Neural cell (in vitro differentiated cells): ENCODE measurements at regions not wholly inside any gene's neighbourhood (a gene's known extent, or its start where the extent isn't known, plus 50 kb on each side); places are given as distances from the start of the nearest gene placed in this dataset.

Source experiments
- H2AFZ ChIP-seq: fragments of 200-600, 300-800 bp; sonication (generic), shearing (Covaris generic); 2 replicates; pipeline ENCODE4 v1.6.0; 2014; ENCODE audit warnings: low read depth, mild to moderate bottlenecking, antibody characterized with exemption, low read length, moderate library complexity
- H3F3A ChIP-seq: fragments of 200-600 bp; shearing (Covaris generic); 2 replicates; pipeline ENCODE4 v1.6.1; 2016; ENCODE audit warnings: mild to moderate bottlenecking, moderate library complexity, mixed read lengths, antibody characterized with exemption, low read length; ENCODE audit not compliant: insufficient read depth, poor library complexity, severe bottlenecking
- H3K27ac ChIP-seq: fragments of 200-600, 300-800 bp; sonication (generic), shearing (Covaris generic); 2 replicates; pipeline ENCODE4 v1.5.1; 2014; ENCODE audit warnings: mild to moderate bottlenecking, low read length, moderate library complexity
- H3K27me3 ChIP-seq: fragments of 300-800, 200-600 bp; sonication (generic), shearing (Covaris generic); 2 replicates; pipeline ENCODE4 v1.6.0; 2014; ENCODE audit warnings: mild to moderate bottlenecking, low read depth, low read length, moderate library complexity; ENCODE audit not compliant: insufficient read depth
- H3K36me3 ChIP-seq: fragments of 300-800, 200-600 bp; sonication (generic), shearing (Covaris generic); 2 replicates; pipeline ENCODE4 v1.5.1; 2014; ENCODE audit warnings: mild to moderate bottlenecking, antibody characterized with exemption, low read length, moderate library complexity; ENCODE audit not compliant: insufficient read depth
- H3K4me2 ChIP-seq: fragments of 300-800, 200-600 bp; sonication (generic), shearing (Covaris generic); 2 replicates; pipeline ENCODE4 v1.6.0; 2014; ENCODE audit warnings: mild to moderate bottlenecking, low read length
- H3K4me3 ChIP-seq: fragments of 300-800, 200-600 bp; sonication (generic), shearing (Covaris generic); 2 replicates; pipeline ENCODE4 v1.5.1; 2014; ENCODE audit warnings: mild to moderate bottlenecking, low read length, moderate library complexity
- H3K79me2 ChIP-seq: fragments of 200-600 bp; shearing (Covaris generic); replicated peaks from 2 replicates; pipeline ENCODE4 v1.6.0; 2014; ENCODE audit warnings: mild to moderate bottlenecking, low read length, moderate library complexity; ENCODE audit not compliant: insufficient read depth
- H3K9ac ChIP-seq: fragments of 300-800, 200-600 bp; sonication (generic), shearing (Covaris generic); 2 replicates; pipeline ENCODE4 v1.6.1; 2016; ENCODE audit warnings: mild to moderate bottlenecking, low read length, mixed read lengths
- H3K9me2 ChIP-seq: fragments of 200-600 bp; shearing (Covaris generic); 2 replicates; pipeline ENCODE4 v1.6.1; 2016; ENCODE audit warnings: mild to moderate bottlenecking, low read length, mixed read lengths; ENCODE audit not compliant: insufficient read depth
- H3K9me3 ChIP-seq: fragments of 200-600, 300-800 bp; sonication (generic), shearing (Covaris generic); 2 replicates; pipeline ENCODE4 v1.6.1; 2016; ENCODE audit warnings: mild to moderate bottlenecking, mixed run types, low read length, moderate library complexity, mixed read lengths
- H4K20me1 ChIP-seq: fragments of 200-600 bp; shearing (Covaris generic); 2 replicates; pipeline ENCODE4 v1.6.1; 2016; ENCODE audit warnings: mild to moderate bottlenecking, mixed run types; ENCODE audit not compliant: insufficient read depth
- EP300 ChIP-seq: fragments of 450-650 bp; conservative IDR thresholded peaks from 2 replicates; pipeline ENCODE4 v1.6.1; 2014; ENCODE audit warnings: antibody characterized with exemption, mild to moderate bottlenecking, moderate library complexity; ENCODE audit not compliant: poor library complexity, severe bottlenecking
- EZH2 ChIP-seq: fragments of 200-600, 300-800 bp; shearing (Covaris generic), sonication (generic); IDR thresholded peaks from 2 replicates; pipeline ENCODE4 v1.6.1; 2014; ENCODE audit warnings: antibody characterized with exemption, low read length, borderline replicate concordance, mild to moderate bottlenecking; ENCODE audit not compliant: insufficient read depth, poor library complexity, severe bottlenecking
- MXI1 ChIP-seq: fragments of 450-650 bp; conservative IDR thresholded peaks from 2 replicates; pipeline ENCODE4 v1.6.1; 2014; ENCODE audit warnings: antibody characterized with exemption, mild to moderate bottlenecking; ENCODE audit not compliant: poor library complexity, severe bottlenecking
- POLR2AphosphoS5 ChIP-seq: IDR thresholded peaks from 2 replicates; pipeline ENCODE4 v1.6.1; 2012
- RAD21 ChIP-seq: fragments of 450-650 bp; conservative IDR thresholded peaks from 2 replicates; pipeline ENCODE4 v1.6.1; 2014; ENCODE audit warnings: antibody characterized with exemption, mild to moderate bottlenecking, moderate library complexity
- SMC3 ChIP-seq: fragments of 450-650 bp; conservative IDR thresholded peaks from 2 replicates; pipeline ENCODE4 v1.6.1; 2014; ENCODE audit warnings: antibody characterized with exemption, mild to moderate bottlenecking, moderate library complexity; ENCODE audit not compliant: poor library complexity
- TAF1 ChIP-seq: IDR thresholded peaks from 2 replicates; pipeline ENCODE4 v1.6.1; 2012; ENCODE audit warnings: low read depth
- TF ChIP-seq, protein P1 (sequence below): fragments of 450-650 bp; IDR thresholded peaks from 2 replicates; pipeline ENCODE4 v1.5.1; 2014; ENCODE audit warnings: antibody characterized with exemption, mild to moderate bottlenecking, moderate library complexity; ENCODE audit not compliant: poor library complexity, severe bottlenecking
- TF ChIP-seq, protein P2 (sequence below): IDR thresholded peaks from 2 replicates; pipeline ENCODE4 v1.6.1; 2012; ENCODE audit warnings: borderline replicate concordance

DNA sequence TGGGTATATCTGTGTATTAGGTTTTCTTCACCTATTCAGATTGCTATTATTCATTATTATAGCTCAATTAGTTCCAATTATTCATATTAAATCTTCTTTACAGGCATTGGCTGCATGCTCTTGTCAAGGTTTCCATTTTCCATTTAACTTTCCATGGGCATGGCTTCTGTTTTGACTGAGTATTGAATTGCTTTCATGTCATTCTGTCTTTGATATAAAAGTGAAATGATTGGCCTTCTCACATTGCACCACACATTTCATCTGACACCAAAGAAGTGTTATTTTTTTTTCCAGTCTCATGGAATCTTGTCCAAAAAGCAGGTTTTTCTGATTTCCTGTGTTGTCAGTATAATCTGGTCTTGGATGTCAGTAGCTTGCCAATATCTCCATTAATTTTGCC is 1244.3 kb downstream of the RAPGEF2 start:
- Histone ChIP-seq H2AFZ (no peak overlapping the region), H3K9me3 (no peaks in the 10 kb centered on the region), H3K27ac (no peak overlapping the region), H3K79me2 (no peaks in the 10 kb centered on the region), H3F3A (no peaks in the 10 kb centered on the region), H3K9me2 (no peaks in the 10 kb centered on the region), H3K27me3 (no peaks in the 10 kb centered on the region), H3K36me3 (no peaks in the 10 kb centered on the region), H3K9ac (no peak overlapping the region), H3K4me2 (peak overlapping the region; percentile 1), H3K4me3 (no peak overlapping the region), H4K20me1 (no peaks in the 10 kb centered on the region)
- TF ChIP-seq SMC3 (no peak), EP300 (peak; percentile 80), RAD21 (no peak), MXI1 (no peak), POLR2AphosphoS5 (peak; percentile 58)
- TF ChIP-seq, protein P1, sequence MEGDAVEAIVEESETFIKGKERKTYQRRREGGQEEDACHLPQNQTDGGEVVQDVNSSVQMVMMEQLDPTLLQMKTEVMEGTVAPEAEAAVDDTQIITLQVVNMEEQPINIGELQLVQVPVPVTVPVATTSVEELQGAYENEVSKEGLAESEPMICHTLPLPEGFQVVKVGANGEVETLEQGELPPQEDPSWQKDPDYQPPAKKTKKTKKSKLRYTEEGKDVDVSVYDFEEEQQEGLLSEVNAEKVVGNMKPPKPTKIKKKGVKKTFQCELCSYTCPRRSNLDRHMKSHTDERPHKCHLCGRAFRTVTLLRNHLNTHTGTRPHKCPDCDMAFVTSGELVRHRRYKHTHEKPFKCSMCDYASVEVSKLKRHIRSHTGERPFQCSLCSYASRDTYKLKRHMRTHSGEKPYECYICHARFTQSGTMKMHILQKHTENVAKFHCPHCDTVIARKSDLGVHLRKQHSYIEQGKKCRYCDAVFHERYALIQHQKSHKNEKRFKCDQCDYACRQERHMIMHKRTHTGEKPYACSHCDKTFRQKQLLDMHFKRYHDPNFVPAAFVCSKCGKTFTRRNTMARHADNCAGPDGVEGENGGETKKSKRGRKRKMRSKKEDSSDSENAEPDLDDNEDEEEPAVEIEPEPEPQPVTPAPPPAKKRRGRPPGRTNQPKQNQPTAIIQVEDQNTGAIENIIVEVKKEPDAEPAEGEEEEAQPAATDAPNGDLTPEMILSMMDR = no peak
- TF ChIP-seq, protein P2, sequence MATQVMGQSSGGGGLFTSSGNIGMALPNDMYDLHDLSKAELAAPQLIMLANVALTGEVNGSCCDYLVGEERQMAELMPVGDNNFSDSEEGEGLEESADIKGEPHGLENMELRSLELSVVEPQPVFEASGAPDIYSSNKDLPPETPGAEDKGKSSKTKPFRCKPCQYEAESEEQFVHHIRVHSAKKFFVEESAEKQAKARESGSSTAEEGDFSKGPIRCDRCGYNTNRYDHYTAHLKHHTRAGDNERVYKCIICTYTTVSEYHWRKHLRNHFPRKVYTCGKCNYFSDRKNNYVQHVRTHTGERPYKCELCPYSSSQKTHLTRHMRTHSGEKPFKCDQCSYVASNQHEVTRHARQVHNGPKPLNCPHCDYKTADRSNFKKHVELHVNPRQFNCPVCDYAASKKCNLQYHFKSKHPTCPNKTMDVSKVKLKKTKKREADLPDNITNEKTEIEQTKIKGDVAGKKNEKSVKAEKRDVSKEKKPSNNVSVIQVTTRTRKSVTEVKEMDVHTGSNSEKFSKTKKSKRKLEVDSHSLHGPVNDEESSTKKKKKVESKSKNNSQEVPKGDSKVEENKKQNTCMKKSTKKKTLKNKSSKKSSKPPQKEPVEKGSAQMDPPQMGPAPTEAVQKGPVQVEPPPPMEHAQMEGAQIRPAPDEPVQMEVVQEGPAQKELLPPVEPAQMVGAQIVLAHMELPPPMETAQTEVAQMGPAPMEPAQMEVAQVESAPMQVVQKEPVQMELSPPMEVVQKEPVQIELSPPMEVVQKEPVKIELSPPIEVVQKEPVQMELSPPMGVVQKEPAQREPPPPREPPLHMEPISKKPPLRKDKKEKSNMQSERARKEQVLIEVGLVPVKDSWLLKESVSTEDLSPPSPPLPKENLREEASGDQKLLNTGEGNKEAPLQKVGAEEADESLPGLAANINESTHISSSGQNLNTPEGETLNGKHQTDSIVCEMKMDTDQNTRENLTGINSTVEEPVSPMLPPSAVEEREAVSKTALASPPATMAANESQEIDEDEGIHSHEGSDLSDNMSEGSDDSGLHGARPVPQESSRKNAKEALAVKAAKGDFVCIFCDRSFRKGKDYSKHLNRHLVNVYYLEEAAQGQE = no peak

DNA sequence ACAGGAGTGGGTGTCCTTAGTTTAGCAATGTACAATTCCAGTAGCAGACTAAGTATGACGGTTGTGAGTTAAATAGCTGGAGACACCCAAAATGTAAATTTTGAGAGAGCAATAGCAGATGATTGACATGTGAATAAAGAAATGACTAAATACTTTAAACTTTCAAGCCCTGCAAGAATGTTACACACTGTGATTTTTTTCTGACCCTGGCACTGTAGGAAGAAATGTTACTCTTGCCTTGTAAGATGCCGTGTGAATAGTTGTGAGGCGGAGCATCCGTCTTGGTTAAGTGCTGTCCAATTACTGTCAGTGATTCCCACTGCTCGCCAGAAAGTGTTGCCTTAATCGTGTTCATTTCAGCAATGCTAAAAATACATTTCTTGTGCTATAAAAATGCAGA is 1248.1 kb downstream of the RAPGEF2 start:
- Histone ChIP-seq H3F3A (no peaks in the 10 kb centered on the region), H3K27ac (peak overlapping the region; percentile 59), H3K79me2 (no peaks in the 10 kb centered on the region), H3K9me2 (no peaks in the 10 kb centered on the region), H3K36me3 (no peaks in the 10 kb centered on the region), H2AFZ (no peak overlapping the region), H3K4me2 (peak overlapping the region; percentile 22), H3K9me3 (no peaks in the 10 kb centered on the region), H3K4me3 (peak overlapping the region; percentile 20), H4K20me1 (no peaks in the 10 kb centered on the region), H3K9ac (no peak overlapping the region), H3K27me3 (no peaks in the 10 kb centered on the region)
- TF ChIP-seq RAD21 (no peak), SMC3 (peak; percentile 26), EZH2 (no peak), MXI1 (no peak), EP300 (peak; percentile 90), POLR2AphosphoS5 (peak; percentile 85), TAF1 (no peak)
- TF ChIP-seq, protein P2 = peak; percentile 70
